ENCODE measurements at regions not wholly inside any gene's neighbourhood (a gene's known extent, or its start where the extent isn't known, plus 50 kb on each side); places are given as distances from the start of the nearest gene placed in this dataset.
A peak's percentile ranks its signal among the peaks of the same experiment; 100 is the strongest.

DNA sequence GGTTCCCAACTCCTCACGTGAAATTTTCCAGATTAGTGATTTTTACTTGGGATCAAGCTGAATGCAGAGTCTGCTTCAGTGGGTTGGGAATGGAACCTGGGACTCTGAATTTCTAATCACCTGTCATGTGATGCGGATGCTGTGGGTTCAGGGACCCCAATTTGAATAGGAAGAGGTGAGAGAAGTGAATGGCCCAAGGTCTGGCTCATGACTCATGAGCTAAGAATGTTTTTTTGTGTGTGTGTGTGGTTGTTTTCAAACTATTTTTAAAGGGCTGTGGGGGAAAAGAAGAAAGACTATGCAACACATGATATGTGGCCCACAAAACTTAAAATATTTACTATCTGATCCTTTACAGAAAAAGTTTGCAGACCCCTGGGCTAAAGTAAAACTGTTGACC is 108.5 kb upstream of the CYRIA start:
- H3K27ac Mint-ChIP-seq = peak overlapping the region in 1 of 3 experiments; percentile 21; a peak in 1 of 7 replicates
- no peak overlapping the region for H2BK12ac ChIP-seq (ENCODE audit: insufficient read length, low read depth, low read length)
- no CpG with 5 or more reads among the region's 2 CpGs for WGBS (ENCODE audit: extremely low coverage, insufficient read length, low lambda C conversion rate)
- no peaks in the 10 kb centered on the region for H3K23me2 ChIP-seq (ENCODE audit: insufficient read length, low read depth, low read length, poor library complexity, severe bottlenecking)
- H3K9me3 Mint-ChIP-seq = no peaks in the 10 kb centered on the region; a peak in 1 of 5 replicates
- H3K27me3 ChIP-seq (ENCODE audit: insufficient read depth, low read length) = no peaks in the 10 kb centered on the region
- H3K4me1 Mint-ChIP-seq = peaks cover 19 to 37% of the 10 kb centered on the region in 2 experiments
- no peaks in the 10 kb centered on the region for H3K79me1 ChIP-seq (ENCODE audit: insufficient read depth, low read depth, low read length, poor library complexity, severe bottlenecking)
- no peak overlapping the region for H3K4me2 ChIP-seq (ENCODE audit: insufficient read depth, insufficient read length, low read length)
- no peak overlapping the region for H3K27ac ChIP-seq (ENCODE audit: insufficient read length, low read depth, low read length)
- H3K9ac ChIP-seq (ENCODE audit: extremely low read depth, insufficient read length, low read length) = no peak overlapping the region
- TF ChIP-seq, protein P1, sequence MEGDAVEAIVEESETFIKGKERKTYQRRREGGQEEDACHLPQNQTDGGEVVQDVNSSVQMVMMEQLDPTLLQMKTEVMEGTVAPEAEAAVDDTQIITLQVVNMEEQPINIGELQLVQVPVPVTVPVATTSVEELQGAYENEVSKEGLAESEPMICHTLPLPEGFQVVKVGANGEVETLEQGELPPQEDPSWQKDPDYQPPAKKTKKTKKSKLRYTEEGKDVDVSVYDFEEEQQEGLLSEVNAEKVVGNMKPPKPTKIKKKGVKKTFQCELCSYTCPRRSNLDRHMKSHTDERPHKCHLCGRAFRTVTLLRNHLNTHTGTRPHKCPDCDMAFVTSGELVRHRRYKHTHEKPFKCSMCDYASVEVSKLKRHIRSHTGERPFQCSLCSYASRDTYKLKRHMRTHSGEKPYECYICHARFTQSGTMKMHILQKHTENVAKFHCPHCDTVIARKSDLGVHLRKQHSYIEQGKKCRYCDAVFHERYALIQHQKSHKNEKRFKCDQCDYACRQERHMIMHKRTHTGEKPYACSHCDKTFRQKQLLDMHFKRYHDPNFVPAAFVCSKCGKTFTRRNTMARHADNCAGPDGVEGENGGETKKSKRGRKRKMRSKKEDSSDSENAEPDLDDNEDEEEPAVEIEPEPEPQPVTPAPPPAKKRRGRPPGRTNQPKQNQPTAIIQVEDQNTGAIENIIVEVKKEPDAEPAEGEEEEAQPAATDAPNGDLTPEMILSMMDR (conservative IDR thresholded peaks at IDR 0.05) = no peak
- no peak for DNase-seq
- H3K36me3 Mint-ChIP-seq (ENCODE audit: insufficient read depth in 1 of 3, low read depth in 3 of 3) = no peaks in the 10 kb centered on the region
- no peak overlapping the region for H2BK5ac ChIP-seq (ENCODE audit: insufficient read length, low read length)
- H4K8ac ChIP-seq (replicated peaks; ENCODE audit: insufficient read length, low read depth, low read length) = no peak overlapping the region
- no peak overlapping the region for H2BK20ac ChIP-seq (ENCODE audit: low read depth, low read length, poor library complexity, severe bottlenecking)
- H2AK5ac ChIP-seq (ENCODE audit: insufficient read length, low read length) = no peak overlapping the region
- no peak overlapping the region for H3K23ac ChIP-seq (ENCODE audit: insufficient read length, low read depth, low read length)
- no peaks in the 10 kb centered on the region for H4K20me1 ChIP-seq (ENCODE audit: control insufficient read depth, insufficient read depth, insufficient read length)
- H3K4me3 Mint-ChIP-seq = no peak overlapping the region
- H3K9me3 ChIP-seq (ENCODE audit: control insufficient read depth, low read depth, low read length) = no peaks in the 10 kb centered on the region
- H2AFZ ChIP-seq (ENCODE audit: low read length) = no peak overlapping the region
- no peak overlapping the region for H3K14ac ChIP-seq (ENCODE audit: insufficient read depth, low read length)
- H4K91ac ChIP-seq (ENCODE audit: insufficient read length, low read depth, low read length) = no peak overlapping the region
- no peak overlapping the region for H3K56ac ChIP-seq (ENCODE audit: insufficient read length, low read depth, low read length)
- no peaks in the 10 kb centered on the region for H3K27me3 Mint-ChIP-seq (ENCODE audit: low read depth)
- no peak overlapping the region for H2BK120ac ChIP-seq (ENCODE audit: low read depth, low read length, poor library complexity, severe bottlenecking)
- H4K5ac ChIP-seq (ENCODE audit: insufficient read length, low read depth, low read length) = no peak overlapping the region
- no peaks in the 10 kb centered on the region for H3K79me2 ChIP-seq (ENCODE audit: insufficient read depth, low read length)
- H3T11ph ChIP-seq (ENCODE audit: low read length) = no peak overlapping the region
- H3K4me1 ChIP-seq (ENCODE audit: insufficient read depth, low read length) = no peaks in the 10 kb centered on the region; the same call in 1 of the 2 replicates
- no peak overlapping the region for H3K18ac ChIP-seq (ENCODE audit: insufficient read length, low read depth, low read length)
- no peak overlapping the region for H2BK15ac ChIP-seq (ENCODE audit: low read depth, low read length)
- no peak overlapping the region for H3K4ac ChIP-seq (ENCODE audit: low read depth, low read length)

Data from H9 (cell line).